Cardiac muscle cell (in vitro differentiated cells and primary cell): ENCODE measurements at regions not wholly inside any gene's neighbourhood (a gene's known extent, or its start where the extent isn't known, plus 50 kb on each side); places are given as distances from the start of the nearest gene placed in this dataset.

Experiments
- DNase-seq, 2 donors: peaks; one replicate each; pipeline versions ENCODE4 v3.0.0 to v3.0.0-alpha.2; 2010 to 2017; ENCODE audit warnings: low read depth in 1 of 2, low spot score in 1 of 2
- H3K27ac ChIP-seq: fragments of 200-600 bp; sonication (generic); 2 replicates; pipeline ENCODE4 v1.5.1; 2016
- H3K27me3 ChIP-seq: fragments of 200-600 bp; sonication (generic); 2 replicates; pipeline ENCODE4 v1.6.0; 2016; ENCODE audit warnings: control low read depth
- H3K36me3 ChIP-seq: fragments of 200-600 bp; sonication (generic); 2 replicates; pipeline ENCODE4 v1.5.1; 2016; ENCODE audit warnings: control low read depth
- H3K4me1 ChIP-seq: fragments of 200-600 bp; sonication (generic); 2 replicates; pipeline ENCODE4 v1.8.1; 2017; ENCODE audit warnings: low read depth, mild to moderate bottlenecking, mixed run types
- H3K4me3 ChIP-seq: fragments of 200-600 bp; sonication (generic); 2 replicates; pipeline ENCODE4 v1.5.1; 2016; ENCODE audit warnings: mild to moderate bottlenecking
- H3K9me3 ChIP-seq: fragments of 200-600 bp; sonication (generic); 2 replicates; pipeline ENCODE4 v1.5.1; 2017; ENCODE audit warnings: low read depth, mild to moderate bottlenecking, control low read depth
- TF ChIP-seq, protein P1 (sequence below): IDR thresholded peaks from 2 replicates; pipeline ENCODE4 v1.5.1; 2012; ENCODE audit warnings: low read depth, mild to moderate bottlenecking, low read length

DNA sequence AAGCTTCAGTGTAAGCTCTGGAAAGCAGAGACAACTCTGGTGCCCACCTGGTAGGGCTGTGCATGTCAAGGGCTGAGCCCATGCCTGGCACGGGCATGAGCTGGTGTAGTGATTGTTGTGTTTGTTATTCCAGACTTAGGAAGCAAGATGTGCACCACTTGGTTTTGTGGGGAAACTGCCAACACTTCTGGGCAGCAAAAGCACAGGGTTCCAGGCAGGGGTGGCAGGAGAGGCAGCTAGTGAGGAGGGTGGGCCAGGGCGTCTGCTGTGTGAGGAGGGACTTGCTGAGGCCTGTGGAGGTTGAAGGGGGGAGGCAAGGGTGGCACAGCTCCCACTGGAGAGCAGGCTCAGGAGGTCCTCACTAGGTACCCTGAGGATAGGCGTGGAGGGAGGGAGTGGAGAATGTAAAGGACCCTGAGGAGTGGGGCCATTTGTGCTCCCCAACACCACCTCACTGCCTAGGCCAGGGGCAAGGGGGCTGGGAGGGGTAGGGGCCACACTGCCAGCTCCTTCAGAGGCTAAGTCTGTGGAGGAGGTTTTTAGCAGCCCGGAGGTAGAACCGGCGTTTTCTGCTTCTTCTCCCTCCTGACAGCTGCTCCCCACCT, 104.0 kb upstream of the POU3F3 start:
- H3K27me3 ChIP-seq: peaks cover 7% of the 10 kb centered on the region
- TF ChIP-seq, protein P1, sequence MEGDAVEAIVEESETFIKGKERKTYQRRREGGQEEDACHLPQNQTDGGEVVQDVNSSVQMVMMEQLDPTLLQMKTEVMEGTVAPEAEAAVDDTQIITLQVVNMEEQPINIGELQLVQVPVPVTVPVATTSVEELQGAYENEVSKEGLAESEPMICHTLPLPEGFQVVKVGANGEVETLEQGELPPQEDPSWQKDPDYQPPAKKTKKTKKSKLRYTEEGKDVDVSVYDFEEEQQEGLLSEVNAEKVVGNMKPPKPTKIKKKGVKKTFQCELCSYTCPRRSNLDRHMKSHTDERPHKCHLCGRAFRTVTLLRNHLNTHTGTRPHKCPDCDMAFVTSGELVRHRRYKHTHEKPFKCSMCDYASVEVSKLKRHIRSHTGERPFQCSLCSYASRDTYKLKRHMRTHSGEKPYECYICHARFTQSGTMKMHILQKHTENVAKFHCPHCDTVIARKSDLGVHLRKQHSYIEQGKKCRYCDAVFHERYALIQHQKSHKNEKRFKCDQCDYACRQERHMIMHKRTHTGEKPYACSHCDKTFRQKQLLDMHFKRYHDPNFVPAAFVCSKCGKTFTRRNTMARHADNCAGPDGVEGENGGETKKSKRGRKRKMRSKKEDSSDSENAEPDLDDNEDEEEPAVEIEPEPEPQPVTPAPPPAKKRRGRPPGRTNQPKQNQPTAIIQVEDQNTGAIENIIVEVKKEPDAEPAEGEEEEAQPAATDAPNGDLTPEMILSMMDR: no peak
- DNase-seq: no peak
- H3K9me3 ChIP-seq: no peaks in the 10 kb centered on the region
- no peak overlapping the region for H3K27ac ChIP-seq
- H3K4me3 ChIP-seq: no peak overlapping the region
- no peaks in the 10 kb centered on the region for H3K36me3 ChIP-seq
- H3K4me1 ChIP-seq: no peaks in the 10 kb centered on the region

DNA sequence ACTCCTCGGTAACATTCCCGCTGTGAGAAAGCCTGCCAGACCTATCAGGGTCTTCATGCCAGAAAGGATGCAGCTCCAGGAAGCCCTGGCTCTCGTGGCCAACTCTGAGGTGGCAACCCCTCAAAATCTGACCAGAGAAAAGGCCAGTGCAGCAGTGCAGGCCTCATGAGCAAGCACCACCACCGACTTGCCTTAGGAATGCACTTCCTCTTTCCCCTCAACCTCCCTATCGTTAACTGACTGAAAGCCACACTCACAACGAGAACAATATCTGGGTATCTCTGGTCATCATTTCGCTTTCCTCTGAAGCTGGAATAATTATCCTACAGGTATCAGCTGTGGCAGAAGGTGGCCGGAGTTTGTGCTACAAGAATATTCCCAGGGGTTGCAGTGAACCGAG, 101.4 kb upstream of the POU3F3 start:
- TF ChIP-seq, protein P1: no peak
- no peak for DNase-seq

DNA sequence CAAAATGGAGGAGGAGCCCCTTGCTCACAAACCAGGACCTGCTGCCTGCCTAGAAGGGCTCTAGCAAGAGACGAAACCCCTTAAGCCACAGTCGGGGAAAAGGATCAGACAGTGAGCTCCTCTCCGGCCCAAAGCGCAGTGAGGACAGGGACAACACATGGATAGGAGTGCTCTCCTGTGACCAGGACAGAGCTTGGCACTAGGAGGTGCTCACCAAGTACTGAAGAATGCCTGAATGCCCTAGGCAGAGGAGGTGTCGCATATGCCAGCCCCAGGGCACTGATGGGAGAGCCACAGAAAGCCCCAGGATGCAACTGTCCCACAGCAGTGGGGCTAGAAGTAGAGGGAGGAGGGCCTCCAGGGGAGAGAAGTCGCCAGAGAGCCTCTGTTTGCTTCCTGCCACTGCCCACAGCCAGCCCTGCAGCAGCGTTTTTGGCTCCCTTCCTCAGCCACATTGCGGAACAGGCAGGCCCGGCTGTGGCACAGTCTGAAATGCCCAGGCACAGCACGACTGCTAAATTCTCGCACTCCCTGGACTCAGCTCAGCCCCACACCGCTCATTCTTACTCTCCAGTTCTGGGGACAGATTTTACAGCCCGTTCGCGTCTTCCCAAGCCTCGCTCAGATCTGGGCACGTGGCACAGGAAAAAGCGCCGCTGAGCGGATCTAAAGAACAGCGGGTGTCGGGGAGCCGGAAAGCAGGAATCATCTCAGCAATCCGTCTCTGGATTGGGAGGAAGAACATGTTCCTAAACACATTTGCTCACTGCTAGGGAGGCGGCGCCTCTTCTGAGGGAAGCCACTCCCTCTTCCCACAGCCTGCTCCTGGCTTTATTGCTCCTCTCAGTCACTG, 98.7 kb upstream of the POU3F3 start:
- H3K36me3 ChIP-seq: no peaks in the 10 kb centered on the region
- no peak overlapping the region for H3K27ac ChIP-seq
- H3K4me1 ChIP-seq: no peaks in the 10 kb centered on the region
- no peak for DNase-seq
- no peaks in the 10 kb centered on the region for H3K27me3 ChIP-seq
- H3K9me3 ChIP-seq: no peaks in the 10 kb centered on the region
- no peak overlapping the region for H3K4me3 ChIP-seq
- TF ChIP-seq, protein P1: no peak

More for the DNA sequence above, 101.4 kb upstream of the POU3F3 start:
- Histone ChIP-seq H3K27ac (no peak overlapping the region), H3K4me3 (no peak overlapping the region), H3K27me3 (peaks cover 7% of the 10 kb centered on the region), H3K4me1 (no peaks in the 10 kb centered on the region), H3K36me3 (no peaks in the 10 kb centered on the region), H3K9me3 (no peaks in the 10 kb centered on the region)

DNA sequence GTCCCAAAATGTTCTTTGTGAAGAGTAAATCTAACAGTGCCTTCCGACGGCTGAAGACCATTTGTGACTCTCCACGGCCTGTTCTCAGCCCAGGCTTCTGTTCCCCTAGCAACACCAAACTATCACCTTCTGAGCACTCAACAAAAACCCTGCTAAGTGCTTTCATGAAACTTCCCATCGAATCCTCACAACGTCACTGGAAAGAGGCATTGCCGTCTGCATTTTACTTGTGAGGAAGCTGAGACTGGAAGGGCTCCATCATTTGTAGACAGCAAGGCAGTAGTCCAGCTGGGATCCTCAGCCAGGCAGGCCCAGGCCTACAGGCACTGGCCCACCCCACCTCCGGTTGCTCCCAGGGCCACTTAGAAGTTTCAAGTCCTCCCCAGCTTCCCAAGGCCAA, 97.8 kb upstream of the POU3F3 start:
- H3K36me3 ChIP-seq: no peaks in the 10 kb centered on the region
- no peaks in the 10 kb centered on the region for H3K27me3 ChIP-seq
- H3K4me3 ChIP-seq: no peak overlapping the region
- no peak for DNase-seq
- no peaks in the 10 kb centered on the region for H3K9me3 ChIP-seq
- TF ChIP-seq, protein P1: no peak
- no peaks in the 10 kb centered on the region for H3K4me1 ChIP-seq
- H3K27ac ChIP-seq: no peak overlapping the region

DNA sequence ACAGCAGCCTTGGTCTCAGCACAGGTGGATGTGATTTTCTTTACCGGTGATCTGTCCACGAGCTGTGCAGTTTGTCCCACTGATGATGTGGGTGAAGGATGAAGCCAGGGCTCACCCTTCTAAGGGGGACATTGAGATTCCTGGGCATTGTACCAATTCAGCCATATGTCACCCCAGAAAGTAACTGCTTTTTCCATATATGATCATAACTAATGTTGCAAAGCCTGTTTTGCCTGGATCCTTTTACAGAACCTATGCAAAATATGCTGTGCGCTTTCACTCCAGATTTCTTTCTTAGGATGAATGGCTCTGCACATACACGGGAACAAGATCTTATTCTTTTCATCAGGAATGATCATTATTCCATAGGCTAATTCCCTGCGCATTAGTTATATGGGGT, 96.9 kb upstream of the POU3F3 start:
- H3K27me3 ChIP-seq: no peaks in the 10 kb centered on the region
- H3K36me3 ChIP-seq: no peaks in the 10 kb centered on the region
- no peaks in the 10 kb centered on the region for H3K9me3 ChIP-seq
- no peak overlapping the region for H3K4me3 ChIP-seq
- H3K27ac ChIP-seq: no peak overlapping the region
- DNase-seq: no peak
- TF ChIP-seq, protein P1: no peak
- no peaks in the 10 kb centered on the region for H3K4me1 ChIP-seq
